Stimulated activated memory B cell treated with anti-CD40 and anti-IgM and Interleukin-4, amounts not matched to agents 10 μg/mL and 1 μg/mL and 100 μg/mL, for 72 hours (primary cell): ENCODE measurements at regions not wholly inside any gene's neighbourhood (a gene's known extent, or its start where the extent isn't known, plus 50 kb on each side); places are given as distances from the start of the nearest gene placed in this dataset.

Source experiments
- ATAC-seq: fragments of 150-1000 bp; cut with Tn5 transposase; 2 replicates; pipeline ENCODE4 v1.10.0; 2021
- H3K27ac Mint-ChIP-seq: one replicate; pipeline ENCODE4 v1.8.0; 2022; ENCODE audit warnings: mild to moderate bottlenecking, mixed read lengths
- H3K27me3 Mint-ChIP-seq: one replicate; pipeline ENCODE4 v1.8.0; 2022; ENCODE audit warnings: mixed read lengths
- H3K36me3 Mint-ChIP-seq: one replicate; pipeline ENCODE4 v1.8.0; 2022; ENCODE audit warnings: mixed read lengths
- H3K4me1 Mint-ChIP-seq: one replicate; pipeline ENCODE4 v1.8.0; 2022; ENCODE audit warnings: mixed read lengths
- H3K4me3 Mint-ChIP-seq: one replicate; pipeline ENCODE4 v1.8.0; 2022; ENCODE audit warnings: mild to moderate bottlenecking, moderate library complexity, mixed read lengths
- H3K9me3 Mint-ChIP-seq: one replicate; pipeline ENCODE4 v1.8.0; 2022; ENCODE audit warnings: mixed read lengths

DNA sequence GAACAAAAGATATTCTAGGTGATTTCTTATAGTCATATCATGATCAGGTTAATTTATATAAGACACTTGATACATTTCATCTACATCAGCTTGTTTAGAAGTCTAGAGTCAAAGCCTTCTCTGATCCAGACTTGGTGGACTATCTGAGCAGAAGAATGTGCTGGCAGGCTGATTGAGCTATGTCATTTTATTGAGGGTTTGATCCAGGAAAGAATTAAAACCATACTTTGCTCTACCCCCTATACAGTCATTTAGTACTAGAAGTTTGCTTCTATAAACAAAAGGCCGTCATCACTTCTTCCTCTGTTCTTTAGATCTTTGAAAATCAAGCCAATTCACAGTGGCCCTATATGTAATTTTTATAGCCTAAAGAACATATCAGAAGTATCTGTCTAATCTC, 173.1 kb upstream of the PITX2 start:
- H3K36me3 Mint-ChIP-seq = no peaks in the 10 kb centered on the region
- H3K27me3 Mint-ChIP-seq = peaks cover 10% of the 10 kb centered on the region
- no peak for ATAC-seq
- no peak overlapping the region for H3K27ac Mint-ChIP-seq
- no peaks in the 10 kb centered on the region for H3K4me1 Mint-ChIP-seq
- H3K4me3 Mint-ChIP-seq = no peak overlapping the region
- no peaks in the 10 kb centered on the region for H3K9me3 Mint-ChIP-seq

DNA sequence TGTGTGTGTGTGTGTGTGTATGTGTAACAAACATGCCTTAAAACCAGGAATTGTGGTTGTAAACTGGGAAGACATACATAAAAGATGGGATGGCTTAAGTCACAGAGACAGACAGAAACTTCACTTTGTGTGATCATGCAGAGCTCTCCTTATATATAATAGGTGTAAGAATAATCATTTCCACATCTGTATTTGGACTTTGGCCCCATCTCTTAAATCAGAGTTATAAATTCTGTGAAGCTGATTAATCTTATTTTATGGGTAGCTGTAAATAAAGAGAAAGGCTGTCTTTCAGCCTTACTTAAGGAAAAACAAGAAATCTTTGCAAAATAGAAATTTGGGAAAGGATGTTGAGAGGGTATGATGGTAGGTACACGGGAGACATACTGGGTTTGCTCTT, 174.6 kb upstream of the PITX2 start:
- Mint-ChIP-seq H3K27me3 (peaks cover 10% of the 10 kb centered on the region), H3K9me3 (no peaks in the 10 kb centered on the region), H3K4me1 (no peaks in the 10 kb centered on the region), H3K4me3 (no peak overlapping the region), H3K36me3 (no peaks in the 10 kb centered on the region), H3K27ac (no peak overlapping the region)
- ATAC-seq = no peak

DNA sequence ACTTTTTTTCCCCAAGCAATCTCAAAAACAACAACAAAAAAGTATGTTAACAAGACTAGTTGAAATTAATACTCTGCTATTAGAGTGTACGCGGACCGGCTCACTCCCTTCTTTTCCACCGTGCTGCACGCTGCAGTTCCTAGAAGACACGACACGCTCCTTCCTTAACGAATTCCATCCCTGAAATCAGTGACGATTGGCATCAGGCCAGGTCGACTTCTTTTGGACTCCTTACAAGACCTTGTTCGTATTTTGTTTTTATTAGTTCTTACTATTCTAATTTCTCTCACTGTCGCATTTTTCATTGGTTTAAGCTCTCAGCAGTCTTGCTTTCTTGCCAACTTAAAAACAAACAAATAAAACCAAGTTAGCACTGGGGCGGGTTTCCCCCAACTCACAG, 175.8 kb upstream of the PITX2 start:
- H3K27me3 Mint-ChIP-seq = peaks cover 10% of the 10 kb centered on the region
- no peaks in the 10 kb centered on the region for H3K36me3 Mint-ChIP-seq
- H3K4me1 Mint-ChIP-seq = no peaks in the 10 kb centered on the region
- H3K9me3 Mint-ChIP-seq = no peaks in the 10 kb centered on the region
- H3K4me3 Mint-ChIP-seq = no peak overlapping the region
- no peak overlapping the region for H3K27ac Mint-ChIP-seq
- no peak for ATAC-seq

DNA sequence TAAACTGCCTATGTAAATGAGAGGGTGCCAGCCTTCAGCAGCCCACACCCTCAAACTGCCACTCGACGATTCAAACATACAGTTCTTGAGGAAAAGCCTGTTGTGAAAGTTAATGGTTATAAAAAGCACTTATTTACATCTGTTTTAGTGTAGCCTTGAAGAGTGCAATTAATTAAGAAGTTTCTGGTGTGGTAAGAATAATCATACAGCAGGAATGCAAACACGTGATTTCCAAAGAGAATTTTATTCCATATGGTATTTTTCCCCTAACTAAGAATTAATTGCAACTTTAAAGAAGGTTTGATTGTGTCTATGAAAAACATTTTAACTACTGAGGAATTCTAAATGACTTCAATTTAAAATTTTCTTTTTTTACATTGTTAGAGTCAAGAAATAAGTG, 176.3 kb upstream of the PITX2 start:
- Mint-ChIP-seq H3K4me1 (no peaks in the 10 kb centered on the region), H3K9me3 (no peaks in the 10 kb centered on the region), H3K4me3 (no peak overlapping the region), H3K36me3 (no peaks in the 10 kb centered on the region), H3K27ac (no peak overlapping the region), H3K27me3 (peaks cover 10% of the 10 kb centered on the region)
- no peak for ATAC-seq

DNA sequence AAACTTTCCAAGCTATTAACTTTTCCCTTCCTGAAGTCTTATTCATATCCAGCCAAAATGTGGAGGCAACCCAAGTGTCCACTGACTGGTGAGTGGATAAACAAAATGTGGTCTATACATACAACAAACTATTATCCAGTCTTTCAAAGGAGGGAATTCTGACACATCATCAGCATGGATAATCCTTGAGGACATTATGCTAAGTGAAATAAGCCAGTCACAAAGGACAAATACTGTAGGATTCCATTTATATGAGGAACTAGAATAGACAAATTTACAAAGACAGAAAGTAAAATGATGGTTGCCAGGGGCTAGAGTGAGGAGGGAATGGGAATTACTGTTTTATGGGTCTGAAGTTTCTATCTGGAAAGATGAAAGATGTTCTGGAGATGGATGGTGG, 178.7 kb upstream of the PITX2 start:
- Mint-ChIP-seq H3K27ac (no peak overlapping the region), H3K36me3 (no peaks in the 10 kb centered on the region)
- no peak for ATAC-seq

DNA sequence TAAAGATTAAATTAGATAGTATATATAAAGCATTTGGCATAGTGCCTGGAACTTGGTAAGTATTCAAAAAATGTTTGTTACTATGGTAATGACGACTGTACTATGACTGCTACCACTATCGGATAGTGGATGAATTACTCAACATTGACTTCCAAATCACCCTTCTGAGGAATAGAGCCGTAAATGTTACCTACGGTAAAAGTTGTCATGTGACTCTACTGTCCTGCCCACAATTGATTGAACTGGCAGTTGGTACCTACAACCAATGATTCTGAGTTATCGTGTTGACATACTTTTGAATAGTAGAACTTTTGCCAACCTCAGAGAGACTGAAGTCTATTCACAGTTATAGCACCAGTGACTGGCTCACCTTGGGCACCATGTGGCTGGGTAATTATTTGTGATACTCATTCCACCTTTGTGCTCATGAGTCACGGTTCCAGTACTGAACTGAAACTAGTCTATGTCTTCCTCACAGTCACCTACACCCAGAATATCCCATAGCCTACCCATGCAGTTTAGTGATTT, 185.5 kb upstream of the PITX2 start:
- Mint-ChIP-seq H3K4me1 (no peaks in the 10 kb centered on the region), H3K4me3 (no peak overlapping the region), H3K27ac (no peak overlapping the region), H3K27me3 (no peaks in the 10 kb centered on the region), H3K36me3 (no peaks in the 10 kb centered on the region), H3K9me3 (no peaks in the 10 kb centered on the region)
- ATAC-seq = no peak

More for the DNA sequence above, 178.7 kb upstream of the PITX2 start:
- Mint-ChIP-seq H3K27me3 (peaks cover 10% of the 10 kb centered on the region), H3K9me3 (no peaks in the 10 kb centered on the region), H3K4me1 (no peaks in the 10 kb centered on the region), H3K4me3 (no peak overlapping the region)

DNA sequence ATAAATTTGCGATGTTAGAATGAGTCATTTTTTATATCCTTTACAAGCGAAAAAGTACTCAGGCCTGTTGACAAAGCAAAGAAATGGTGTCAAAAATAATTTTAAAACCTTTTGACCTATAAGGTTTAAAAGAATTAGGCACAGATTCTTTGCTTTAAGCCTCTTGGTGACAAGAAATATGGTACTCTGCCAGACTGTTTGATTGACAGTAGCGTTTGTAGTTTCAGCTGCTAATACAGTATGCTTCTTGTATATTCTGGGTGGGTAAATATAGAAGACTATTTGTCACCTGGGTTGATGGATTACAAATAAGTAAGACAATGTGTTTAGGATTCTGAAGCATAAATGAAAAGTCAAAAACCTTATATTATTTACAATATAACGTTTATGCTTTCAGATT, 193.1 kb upstream of the PITX2 start:
- H3K9me3 Mint-ChIP-seq = no peaks in the 10 kb centered on the region
- no peak for ATAC-seq
- no peak overlapping the region for H3K27ac Mint-ChIP-seq
- H3K36me3 Mint-ChIP-seq = no peaks in the 10 kb centered on the region
- H3K4me3 Mint-ChIP-seq = no peak overlapping the region
- H3K4me1 Mint-ChIP-seq = no peaks in the 10 kb centered on the region
- no peaks in the 10 kb centered on the region for H3K27me3 Mint-ChIP-seq

DNA sequence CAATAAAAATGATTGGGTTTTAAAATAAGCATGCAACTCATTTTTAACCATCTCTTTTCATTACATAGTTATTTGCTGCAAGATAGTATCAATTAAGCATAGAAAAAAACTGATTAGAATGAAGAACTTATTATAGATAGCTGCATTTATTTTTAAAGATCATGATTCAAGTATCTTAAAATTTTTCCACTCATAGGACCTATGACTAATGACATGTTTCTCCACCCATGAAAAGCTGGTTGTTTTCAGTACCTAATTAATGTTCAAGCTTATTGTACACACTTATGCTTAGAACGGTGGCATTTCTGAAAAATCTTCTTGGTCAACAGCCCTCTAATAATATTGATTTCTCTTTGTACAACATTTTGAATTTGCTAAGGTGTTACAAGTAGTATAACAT, 193.5 kb upstream of the PITX2 start:
- H3K36me3 Mint-ChIP-seq = no peaks in the 10 kb centered on the region
- H3K4me1 Mint-ChIP-seq = no peaks in the 10 kb centered on the region
- H3K27ac Mint-ChIP-seq = no peak overlapping the region
- no peaks in the 10 kb centered on the region for H3K9me3 Mint-ChIP-seq
- ATAC-seq = no peak
- H3K27me3 Mint-ChIP-seq = no peaks in the 10 kb centered on the region
- H3K4me3 Mint-ChIP-seq = no peak overlapping the region

DNA sequence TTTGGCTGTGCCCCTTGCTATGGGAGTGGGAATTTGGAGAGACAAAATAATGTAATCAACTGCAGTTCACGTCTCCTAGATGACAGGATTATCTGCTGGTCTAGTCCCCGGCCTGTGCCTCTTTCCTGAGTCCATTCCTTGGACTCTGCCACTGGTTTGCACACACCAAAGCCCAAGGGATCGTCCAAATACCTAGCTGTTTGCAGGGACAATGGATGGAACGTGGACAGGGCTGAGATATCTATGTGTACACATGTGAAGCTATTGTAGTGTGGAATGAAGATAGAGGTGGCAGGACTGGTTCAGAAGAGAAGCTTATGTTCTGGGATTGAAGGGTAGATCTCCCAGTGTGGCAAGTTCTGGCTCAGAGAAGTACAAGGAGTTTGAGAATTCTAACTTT, 198.3 kb upstream of the PITX2 start:
- Mint-ChIP-seq H3K9me3 (no peaks in the 10 kb centered on the region), H3K27me3 (no peaks in the 10 kb centered on the region), H3K4me3 (no peak overlapping the region), H3K36me3 (no peaks in the 10 kb centered on the region), H3K4me1 (no peaks in the 10 kb centered on the region), H3K27ac (no peak overlapping the region)
- ATAC-seq = peak; percentile 16

DNA sequence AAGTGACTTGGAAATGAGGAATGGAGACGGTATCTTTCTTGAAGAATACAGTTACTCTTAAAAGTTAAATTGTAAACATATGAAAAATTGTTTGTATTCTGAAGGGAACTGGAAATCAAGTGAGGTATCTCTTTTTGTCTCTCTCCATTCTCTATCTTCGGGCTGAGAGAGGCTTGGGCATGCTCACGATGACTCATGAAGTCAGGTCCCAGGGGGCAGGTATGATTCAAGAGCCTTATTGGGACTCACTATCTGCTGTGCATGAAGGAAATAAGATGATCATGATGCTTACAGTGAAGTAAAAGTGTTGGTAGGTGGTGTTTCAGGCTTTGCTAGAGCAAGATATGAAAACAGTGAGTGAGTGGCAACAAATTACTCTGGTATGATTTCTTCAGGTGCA, 200.4 kb upstream of the PITX2 start:
- Mint-ChIP-seq H3K4me1 (no peaks in the 10 kb centered on the region), H3K27ac (no peak overlapping the region), H3K36me3 (no peaks in the 10 kb centered on the region), H3K4me3 (no peak overlapping the region), H3K27me3 (no peaks in the 10 kb centered on the region), H3K9me3 (no peaks in the 10 kb centered on the region)
- no peak for ATAC-seq

DNA sequence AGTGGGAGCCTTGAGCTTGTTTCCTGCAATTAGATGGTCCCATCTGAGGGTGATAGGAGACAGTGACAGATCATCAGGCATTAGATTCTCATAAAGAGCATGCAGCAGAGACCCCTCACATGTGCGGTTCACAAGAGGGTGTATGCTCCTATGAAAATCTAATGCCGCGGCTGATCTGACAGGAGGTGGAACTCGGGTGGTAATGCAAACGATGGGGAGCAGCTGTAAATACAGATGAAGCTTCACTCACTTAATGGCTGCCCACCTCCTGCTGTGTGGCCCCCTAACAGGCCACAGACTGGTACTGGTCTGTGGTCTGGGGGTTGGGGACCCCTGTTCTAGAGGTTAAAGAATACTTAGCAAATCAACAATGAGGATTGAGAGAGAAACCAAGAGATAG, 201.5 kb upstream of the PITX2 start:
- Mint-ChIP-seq H3K27ac (no peak overlapping the region), H3K4me1 (no peaks in the 10 kb centered on the region), H3K27me3 (no peaks in the 10 kb centered on the region), H3K36me3 (no peaks in the 10 kb centered on the region), H3K4me3 (no peak overlapping the region), H3K9me3 (no peaks in the 10 kb centered on the region)
- no peak for ATAC-seq

DNA sequence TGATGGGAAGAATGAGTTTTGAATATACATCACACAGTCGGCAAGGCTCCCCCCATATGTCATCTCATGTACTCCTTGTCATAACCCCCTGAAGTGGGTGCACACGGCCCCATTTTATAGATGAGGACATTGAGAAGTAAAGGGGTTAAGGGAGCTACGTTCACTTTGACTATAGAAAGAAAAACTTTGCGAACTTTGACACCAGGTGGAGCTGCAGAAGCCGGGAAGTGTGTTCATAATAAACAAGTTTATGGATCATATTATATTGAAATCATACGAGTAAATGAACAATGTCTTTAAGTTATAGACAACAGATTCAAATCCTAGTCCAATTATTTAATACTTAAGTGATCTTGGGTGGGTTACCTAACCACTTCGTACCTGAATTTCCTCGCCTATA, 203.8 kb upstream of the PITX2 start:
- no peaks in the 10 kb centered on the region for H3K4me1 Mint-ChIP-seq
- no peak overlapping the region for H3K4me3 Mint-ChIP-seq
- H3K27me3 Mint-ChIP-seq = no peaks in the 10 kb centered on the region
- H3K36me3 Mint-ChIP-seq = no peaks in the 10 kb centered on the region
- no peak for ATAC-seq
- H3K9me3 Mint-ChIP-seq = no peaks in the 10 kb centered on the region
- H3K27ac Mint-ChIP-seq = no peak overlapping the region

DNA sequence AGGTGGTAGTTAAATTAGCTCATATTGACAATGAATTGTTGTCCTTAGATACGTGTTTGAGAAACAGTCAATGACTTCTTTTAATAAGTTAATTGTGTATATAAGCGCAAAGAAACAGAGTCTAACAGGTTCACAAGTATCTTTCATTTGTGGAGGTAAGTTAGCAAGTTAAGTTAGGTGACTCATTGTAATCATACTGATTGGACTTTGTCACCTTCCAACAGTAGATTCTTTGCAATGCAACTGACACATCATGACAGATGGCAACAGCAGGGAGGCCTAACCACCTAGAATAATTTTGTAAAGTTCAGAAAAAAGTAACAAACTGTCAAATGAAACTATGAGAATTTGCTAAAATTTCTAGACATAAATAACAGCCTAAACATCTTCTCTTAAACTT, 207.6 kb upstream of the PITX2 start:
- Mint-ChIP-seq H3K36me3 (no peaks in the 10 kb centered on the region), H3K4me3 (no peak overlapping the region), H3K27me3 (no peaks in the 10 kb centered on the region), H3K9me3 (no peaks in the 10 kb centered on the region), H3K27ac (no peak overlapping the region), H3K4me1 (no peaks in the 10 kb centered on the region)
- no peak for ATAC-seq

DNA sequence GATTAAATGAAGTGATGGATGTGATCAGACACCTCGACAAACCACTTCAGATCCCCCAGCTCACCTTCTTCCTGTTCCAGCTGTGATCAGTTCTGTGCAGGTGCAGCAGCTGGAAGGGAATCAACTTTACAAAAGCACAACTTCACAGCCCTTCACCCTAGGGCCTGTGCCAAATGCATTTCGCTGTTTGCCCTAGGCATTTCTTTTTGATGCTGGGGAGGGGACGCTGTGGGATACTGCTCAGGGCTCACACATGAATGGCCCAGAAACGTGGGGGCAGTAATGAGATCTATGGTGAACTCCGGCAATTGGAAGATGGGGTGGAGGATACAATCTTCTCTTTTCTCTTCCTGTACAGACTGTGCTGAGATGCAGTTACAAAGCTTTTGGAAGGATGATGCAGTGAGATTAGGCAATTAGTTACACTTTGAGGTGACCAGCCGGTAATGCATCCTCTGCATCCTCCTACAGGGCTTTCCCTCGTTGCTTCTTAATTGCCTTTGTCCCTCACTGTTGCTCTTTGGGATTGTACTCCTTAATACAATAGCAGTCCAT, 215.1 kb upstream of the PITX2 start:
- H3K36me3 Mint-ChIP-seq = no peaks in the 10 kb centered on the region
- peak; percentile 34 for ATAC-seq
- H3K27ac Mint-ChIP-seq = no peak overlapping the region
- H3K4me3 Mint-ChIP-seq = no peak overlapping the region
- H3K27me3 Mint-ChIP-seq = no peaks in the 10 kb centered on the region
- no peaks in the 10 kb centered on the region for H3K9me3 Mint-ChIP-seq
- H3K4me1 Mint-ChIP-seq = no peaks in the 10 kb centered on the region

DNA sequence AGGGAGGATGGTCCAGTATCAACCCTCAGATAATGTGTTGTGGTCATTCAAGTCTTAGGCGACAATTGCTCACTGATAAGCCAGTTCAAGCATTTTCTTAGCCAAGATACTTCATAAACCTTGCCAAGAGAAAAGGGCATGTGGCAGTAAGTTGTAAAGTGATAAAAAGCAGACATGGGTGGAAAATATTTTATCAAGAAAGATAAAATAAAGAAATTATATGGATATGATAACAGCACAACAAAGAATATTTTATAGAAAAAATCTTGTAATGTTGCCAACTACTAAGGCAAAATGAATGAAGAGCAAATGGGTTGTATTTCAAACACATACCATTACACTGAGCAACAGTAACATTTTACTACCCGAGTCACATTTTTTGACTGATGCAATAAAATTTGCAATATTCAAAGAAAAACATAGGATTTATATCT, 217.4 kb upstream of the PITX2 start:
- H3K36me3 Mint-ChIP-seq = no peaks in the 10 kb centered on the region
- no peak overlapping the region for H3K27ac Mint-ChIP-seq
- H3K4me3 Mint-ChIP-seq = no peak overlapping the region
- no peak for ATAC-seq
- H3K27me3 Mint-ChIP-seq = no peaks in the 10 kb centered on the region
- H3K4me1 Mint-ChIP-seq = no peaks in the 10 kb centered on the region
- no peaks in the 10 kb centered on the region for H3K9me3 Mint-ChIP-seq

DNA sequence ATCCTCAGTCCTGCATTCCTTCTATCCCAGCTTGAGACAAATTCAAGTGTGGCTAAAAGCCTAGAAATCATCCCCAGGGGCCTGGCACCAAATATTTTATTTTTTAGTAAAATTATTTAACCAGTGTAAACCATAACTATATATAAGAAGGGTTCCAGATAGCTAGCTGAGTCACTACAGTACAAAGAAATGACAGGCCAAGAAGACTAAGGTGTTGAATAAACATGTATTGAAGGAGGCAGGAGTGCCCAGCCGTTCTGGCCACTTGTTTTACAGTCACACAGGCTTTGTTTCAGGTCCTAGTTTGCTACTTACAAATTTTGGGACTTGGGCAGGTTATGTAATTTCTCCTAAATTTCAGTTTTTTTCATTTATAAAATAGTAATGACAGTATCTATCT, 225.9 kb upstream of the PITX2 start:
- H3K27ac Mint-ChIP-seq = no peak overlapping the region
- ATAC-seq = no peak
- H3K4me1 Mint-ChIP-seq = no peaks in the 10 kb centered on the region
- no peaks in the 10 kb centered on the region for H3K27me3 Mint-ChIP-seq
- H3K9me3 Mint-ChIP-seq = no peaks in the 10 kb centered on the region
- no peak overlapping the region for H3K4me3 Mint-ChIP-seq
- H3K36me3 Mint-ChIP-seq = no peaks in the 10 kb centered on the region

DNA sequence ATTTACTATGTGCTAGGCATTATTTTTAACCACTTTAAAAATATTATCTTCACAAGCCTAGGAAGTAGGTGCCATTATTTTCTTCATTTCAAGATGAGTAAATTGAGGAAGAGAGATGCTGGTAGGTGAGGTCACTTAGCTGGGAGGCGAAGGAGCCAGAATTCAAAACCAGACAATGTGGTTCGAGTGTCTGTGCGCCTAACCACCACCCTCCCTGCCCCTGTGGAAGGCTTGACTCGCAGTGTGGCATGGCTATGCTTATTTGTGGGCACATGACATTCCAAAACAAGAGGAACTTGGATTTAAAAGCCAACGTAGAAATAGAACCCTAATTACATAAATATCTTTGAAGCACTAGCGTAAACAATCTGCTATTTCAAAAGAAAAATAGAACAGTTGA, 226.6 kb upstream of the PITX2 start:
- Mint-ChIP-seq H3K36me3 (no peaks in the 10 kb centered on the region), H3K9me3 (peaks cover 3% of the 10 kb centered on the region), H3K27me3 (no peaks in the 10 kb centered on the region), H3K4me3 (no peak overlapping the region), H3K4me1 (no peaks in the 10 kb centered on the region), H3K27ac (no peak overlapping the region)
- no peak for ATAC-seq
